Thyroid gland (tissue), 4 donors: ENCODE measurements at regions not wholly inside any gene's neighbourhood (a gene's known extent, or its start where the extent isn't known, plus 50 kb on each side); places are given as distances from the start of the nearest gene placed in this dataset.

Experiments used
- DNase-seq, 2 donors: peaks; one replicate each; pipeline ENCODE4 v3.0.0-alpha.2; 2019
- H3K27ac ChIP-seq, 3 donors: fragments of 200-600 bp; sonication (generic); 1 replicate in 2 of 3; 2 replicates in 1 of 3; pipeline ENCODE4 v1.5.1; 2016 to 2019; ENCODE audit warnings: mild to moderate bottlenecking in 1 of 3, moderate library complexity in 1 of 3
- H3K27me3 ChIP-seq: fragments of 200-600 bp; sonication (generic); one replicate; pipeline ENCODE4 v1.5.1; 2019
- H3K36me3 ChIP-seq, 2 donors: fragments of 200-600 bp; sonication (generic); one replicate each; pipeline ENCODE4 v1.5.1; 2016 to 2019
- H3K4me1 ChIP-seq, 2 donors: fragments of 200-600 bp; sonication (generic); one replicate each; pipeline ENCODE4 v1.5.1; 2017 to 2019
- H3K4me3 ChIP-seq, 3 donors: fragments of 200-600 bp; sonication (generic); replicated peaks in 1 of 3; 1 replicate in 2 of 3; 2 replicates in 1 of 3; pipeline ENCODE4 v1.5.1; 2016; ENCODE audit warnings: mild to moderate bottlenecking in 1 of 3
- H3K9me3 ChIP-seq: fragments of 200-600 bp; sonication (generic); one replicate; pipeline ENCODE4 v1.5.1; 2017
- CTCF ChIP-seq, 6 experiments: fragments of 200-600 bp in 3 of 6; fragments of 450-650 bp in 3 of 6; sonication (generic) in 3 of 6; IDR thresholded peaks; one replicate each; pipeline ENCODE4 v1.5.1; 2016 to 2019; ENCODE audit warnings: antibody characterized with exemption in 6 of 6, mild to moderate bottlenecking in 2 of 6, inconsistent platforms in 1 of 6, moderate library complexity in 1 of 6
- POLR2A ChIP-seq, 2 donors: fragments of 450-650 bp; IDR thresholded peaks; one replicate each; pipeline ENCODE4 v1.6.1; 2017; ENCODE audit warnings: antibody characterized with exemption in 2 of 2, mild to moderate bottlenecking in 2 of 2, moderate library complexity in 1 of 2
- WGBS, 2 donors: methylation state at CpG; one replicate each; pipeline ENCODE4 v1.1.5; 2017; 5-methylcytosine and 5-hydroxymethylcytosine counted together
- intact Hi-C: fragments of 100-400 bp; cut with DNase I; formaldehyde crosslinking; loops from one replicate; pipeline ENCODE4 v1.15.1; 2023

- intact Hi-C loops, result no loop called here
- no peaks in the 10 kb centered on the region for H3K36me3 ChIP-seq
- H3K4me1 ChIP-seq, result no peaks in the 10 kb centered on the region
- no peaks in the 10 kb centered on the region for H3K27me3 ChIP-seq
- no peak for TF ChIP-seq CTCF (IDR thresholded peaks at IDR 0.05)
- no peak for TF ChIP-seq POLR2A (IDR thresholded peaks at IDR 0.05)
- 77 to 92% methylated on average over 2 of the region's 2 CpGs for WGBS, 2 donors
- H3K27ac ChIP-seq, result no peak overlapping the region
- H3K4me3 ChIP-seq, result no peak overlapping the region
- DNase-seq, result no peak
- no peaks in the 10 kb centered on the region for H3K9me3 ChIP-seq
Observed at GRCh38 chr14:89485264-89485663, 68.2 kb upstream of the FOXN3 start.

- no peaks in the 10 kb centered on the region for H3K36me3 ChIP-seq
- WGBS, 2 donors, result 95 to 96% methylated on average over 9 of the region's 9 CpGs
- no peak overlapping the region for H3K4me3 ChIP-seq
- H3K27ac ChIP-seq, result no peak overlapping the region
- H3K4me1 ChIP-seq, result no peaks in the 10 kb centered on the region
- TF ChIP-seq POLR2A (IDR thresholded peaks at IDR 0.05) (no peak), CTCF (IDR thresholded peaks at IDR 0.05) (no peak)
- no peak for DNase-seq
- no peaks in the 10 kb centered on the region for H3K27me3 ChIP-seq
- H3K9me3 ChIP-seq, result no peaks in the 10 kb centered on the region
- intact Hi-C loops, result no loop called here
Observed at GRCh38 chr14:89484051-89484844, 67.2 kb upstream of the FOXN3 start.

- Histone ChIP-seq H3K4me1 (no peaks in the 10 kb centered on the region), H3K36me3 (no peaks in the 10 kb centered on the region), H3K4me3 (no peak overlapping the region), H3K27me3 (no peaks in the 10 kb centered on the region), H3K9me3 (no peaks in the 10 kb centered on the region), H3K27ac (no peak overlapping the region)
- 75 to 77% methylated on average over 11 of the region's 11 CpGs for WGBS, 2 donors
- intact Hi-C loops, result no loop called here
- peak; percentile 12 to 19 for DNase-seq
- TF ChIP-seq CTCF (IDR thresholded peaks at IDR 0.05) (no peak), POLR2A (IDR thresholded peaks at IDR 0.05) (no peak)
Observed at GRCh38 chr14:89481196-89481595, 64.2 kb upstream of the FOXN3 start.

GRCh38 chr14:89480278-89480677, 63.2 kb upstream of the FOXN3 start:
- intact Hi-C loops, result no loop called here
- 89% methylated on average over 6 of the region's 6 CpGs for WGBS, 2 donors

More at GRCh38 chr14:89480278-89480677, 63.2 kb upstream of the FOXN3 start:
- no peak for DNase-seq
- Histone ChIP-seq H3K4me3 (no peak overlapping the region), H3K36me3 (no peaks in the 10 kb centered on the region), H3K27me3 (no peaks in the 10 kb centered on the region), H3K9me3 (no peaks in the 10 kb centered on the region), H3K27ac (no peak overlapping the region), H3K4me1 (no peaks in the 10 kb centered on the region)
- no peak for TF ChIP-seq CTCF (IDR thresholded peaks at IDR 0.05)
- no peak for TF ChIP-seq POLR2A (IDR thresholded peaks at IDR 0.05)
